ENCODE measurements at regions not wholly inside any gene's neighbourhood (a gene's known extent, or its start where the extent isn't known, plus 50 kb on each side); places are given as distances from the start of the nearest gene placed in this dataset.

DNA sequence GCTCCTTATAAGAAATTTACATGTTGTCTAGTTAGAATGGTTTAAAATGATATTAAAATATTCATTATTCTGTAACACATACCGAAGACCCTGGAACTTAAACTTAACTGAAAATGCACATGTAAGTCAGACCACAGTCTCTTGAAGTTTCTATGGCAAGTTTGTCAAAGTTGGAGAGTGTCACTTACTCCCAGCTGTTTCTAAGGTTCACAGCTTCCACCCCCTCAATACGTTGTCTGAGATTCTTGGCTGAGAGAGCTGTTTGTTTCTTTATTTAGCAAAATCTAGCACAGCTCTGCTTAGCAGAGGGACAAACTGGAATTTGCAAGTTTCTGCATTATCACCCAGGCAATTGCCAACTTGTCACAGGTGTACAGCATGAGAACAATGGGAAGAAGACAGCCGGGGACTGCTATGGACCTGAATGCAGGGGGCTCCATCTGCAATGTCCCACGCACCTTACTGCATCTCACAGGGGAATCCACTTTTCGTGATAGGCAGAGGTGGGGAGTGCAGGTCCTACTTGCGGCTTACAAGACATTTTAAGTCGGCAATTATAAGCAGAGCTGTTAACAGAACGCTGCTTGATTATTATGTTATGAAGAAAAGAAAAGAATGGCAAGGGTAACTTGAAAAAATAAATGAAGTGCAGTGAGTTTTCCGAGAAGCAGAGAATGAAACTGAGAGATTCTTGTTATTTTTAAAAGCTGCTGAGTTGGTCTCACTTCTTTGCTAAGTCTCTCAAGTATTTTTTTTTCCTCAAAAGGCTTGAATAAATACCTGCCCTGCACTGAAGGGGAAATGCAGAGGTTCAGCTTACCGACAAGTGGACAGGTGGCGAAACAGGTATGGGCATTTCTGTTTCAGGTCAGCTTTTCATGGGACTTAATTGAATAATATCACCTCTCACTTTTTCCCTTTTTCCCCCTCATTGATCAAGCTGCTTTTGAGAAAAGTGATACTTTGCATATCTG is 1072.1 kb upstream of the FANCL start:
- intact Hi-C loops (cut with DNase I): no loop called here
- no peaks in the 10 kb centered on the region for H3K36me3 ChIP-seq
- no peaks in the 10 kb centered on the region for H3K9me3 ChIP-seq
- no peaks in the 10 kb centered on the region for H3K4me1 ChIP-seq
- H3K27me3 ChIP-seq: no peaks in the 10 kb centered on the region
- no peak overlapping the region for H3K9ac ChIP-seq (ENCODE audit: low read depth in 2 of 2, low read length in 2 of 2)
- no peak overlapping the region for H3K4me3 ChIP-seq
- no peak overlapping the region for H3K27ac ChIP-seq
- no peak for DNase-seq
- TF ChIP-seq, protein P1, sequence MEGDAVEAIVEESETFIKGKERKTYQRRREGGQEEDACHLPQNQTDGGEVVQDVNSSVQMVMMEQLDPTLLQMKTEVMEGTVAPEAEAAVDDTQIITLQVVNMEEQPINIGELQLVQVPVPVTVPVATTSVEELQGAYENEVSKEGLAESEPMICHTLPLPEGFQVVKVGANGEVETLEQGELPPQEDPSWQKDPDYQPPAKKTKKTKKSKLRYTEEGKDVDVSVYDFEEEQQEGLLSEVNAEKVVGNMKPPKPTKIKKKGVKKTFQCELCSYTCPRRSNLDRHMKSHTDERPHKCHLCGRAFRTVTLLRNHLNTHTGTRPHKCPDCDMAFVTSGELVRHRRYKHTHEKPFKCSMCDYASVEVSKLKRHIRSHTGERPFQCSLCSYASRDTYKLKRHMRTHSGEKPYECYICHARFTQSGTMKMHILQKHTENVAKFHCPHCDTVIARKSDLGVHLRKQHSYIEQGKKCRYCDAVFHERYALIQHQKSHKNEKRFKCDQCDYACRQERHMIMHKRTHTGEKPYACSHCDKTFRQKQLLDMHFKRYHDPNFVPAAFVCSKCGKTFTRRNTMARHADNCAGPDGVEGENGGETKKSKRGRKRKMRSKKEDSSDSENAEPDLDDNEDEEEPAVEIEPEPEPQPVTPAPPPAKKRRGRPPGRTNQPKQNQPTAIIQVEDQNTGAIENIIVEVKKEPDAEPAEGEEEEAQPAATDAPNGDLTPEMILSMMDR (IDR thresholded peaks at IDR 0.05): no peak

DNA sequence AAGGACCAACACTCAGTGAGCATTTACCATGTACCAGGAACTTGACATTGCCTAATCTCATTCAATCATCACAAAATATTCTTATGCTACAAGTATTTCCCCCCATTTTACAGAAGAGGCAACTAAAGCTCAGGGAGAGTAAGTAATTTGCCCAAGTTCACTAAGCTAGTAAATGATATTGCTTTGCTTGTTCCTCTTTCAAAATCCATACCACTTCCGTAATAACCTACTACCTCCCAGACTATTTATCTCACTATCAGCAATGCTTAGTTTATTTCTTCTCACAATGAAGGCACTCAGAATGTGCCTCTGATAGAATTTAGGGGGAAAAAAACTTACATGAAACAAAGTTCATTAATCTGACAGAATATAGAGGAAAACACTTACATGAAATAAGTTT is 1070.9 kb upstream of the FANCL start:
- intact Hi-C loops (cut with DNase I): no loop called here
- H3K4me3 ChIP-seq: no peak overlapping the region
- TF ChIP-seq, protein P1 (IDR thresholded peaks at IDR 0.05): no peak
- no peaks in the 10 kb centered on the region for H3K27me3 ChIP-seq
- H3K9ac ChIP-seq (ENCODE audit: low read depth in 2 of 2, low read length in 2 of 2): no peak overlapping the region
- no peak overlapping the region for H3K27ac ChIP-seq
- no peaks in the 10 kb centered on the region for H3K36me3 ChIP-seq
- no peaks in the 10 kb centered on the region for H3K4me1 ChIP-seq
- DNase-seq: no peak
- H3K9me3 ChIP-seq: no peaks in the 10 kb centered on the region

DNA sequence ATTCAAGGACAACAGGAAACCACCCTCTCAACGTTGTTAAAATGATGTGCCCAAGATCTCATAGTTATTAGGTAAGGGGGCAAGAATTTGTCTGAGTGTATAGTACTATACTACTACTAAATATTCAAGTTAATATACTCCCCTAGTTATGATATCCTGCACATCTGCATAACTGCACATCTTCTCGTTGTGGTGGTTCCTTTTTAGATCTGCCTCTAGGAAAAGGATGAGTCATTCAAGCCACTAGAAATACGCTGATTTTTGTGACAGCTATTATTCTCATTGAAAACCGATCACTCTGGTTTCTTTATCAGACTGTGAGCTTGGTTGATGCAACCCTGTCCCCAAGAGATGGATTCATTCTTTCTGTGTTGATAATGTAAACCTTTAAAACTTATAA is 1067.0 kb upstream of the FANCL start:
- Histone ChIP-seq H3K27me3 (no peaks in the 10 kb centered on the region), H3K4me1 (no peaks in the 10 kb centered on the region), H3K9me3 (no peaks in the 10 kb centered on the region), H3K27ac (no peak overlapping the region), H3K9ac (ENCODE audit: low read depth in 2 of 2, low read length in 2 of 2) (no peak overlapping the region), H3K4me3 (no peak overlapping the region), H3K36me3 (no peaks in the 10 kb centered on the region)
- TF ChIP-seq, protein P1 (IDR thresholded peaks at IDR 0.05): no peak
- no peak for DNase-seq
- intact Hi-C loops (cut with DNase I): loop anchor here (10.0 kb wide), 2 partner anchors 847 to 1257 kb away; no protein-coding TSS in a partner anchor

DNA sequence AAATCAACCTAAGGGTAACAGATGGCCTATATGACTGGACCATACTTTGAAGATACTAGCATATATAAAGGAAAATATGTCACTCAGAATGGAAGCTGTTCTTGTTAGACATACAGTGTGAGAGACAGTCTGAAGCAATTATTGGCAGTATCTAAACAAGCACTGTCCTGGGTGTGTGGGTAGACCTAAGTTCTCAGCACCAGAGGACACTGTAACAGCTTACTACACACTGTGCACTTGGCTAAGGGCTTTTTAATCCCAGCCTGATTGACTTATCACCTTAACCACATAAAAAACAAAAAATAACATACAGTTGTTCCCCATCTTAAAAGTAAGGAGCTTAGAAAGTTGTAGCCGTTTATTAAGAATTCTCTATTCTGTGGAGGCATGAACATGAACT is 1066.1 kb upstream of the FANCL start:
- no peaks in the 10 kb centered on the region for H3K27me3 ChIP-seq
- no peaks in the 10 kb centered on the region for H3K4me1 ChIP-seq
- H3K36me3 ChIP-seq: no peaks in the 10 kb centered on the region
- H3K9ac ChIP-seq (ENCODE audit: low read depth in 2 of 2, low read length in 2 of 2): no peak overlapping the region
- intact Hi-C loops (cut with DNase I): loop anchor here (10.0 kb wide), 2 partner anchors 848 to 1258 kb away; no protein-coding TSS in a partner anchor
- no peak for DNase-seq
- H3K9me3 ChIP-seq: no peaks in the 10 kb centered on the region
- H3K27ac ChIP-seq: no peak overlapping the region
- TF ChIP-seq, protein P1 (IDR thresholded peaks at IDR 0.05): no peak
- no peak overlapping the region for H3K4me3 ChIP-seq

DNA sequence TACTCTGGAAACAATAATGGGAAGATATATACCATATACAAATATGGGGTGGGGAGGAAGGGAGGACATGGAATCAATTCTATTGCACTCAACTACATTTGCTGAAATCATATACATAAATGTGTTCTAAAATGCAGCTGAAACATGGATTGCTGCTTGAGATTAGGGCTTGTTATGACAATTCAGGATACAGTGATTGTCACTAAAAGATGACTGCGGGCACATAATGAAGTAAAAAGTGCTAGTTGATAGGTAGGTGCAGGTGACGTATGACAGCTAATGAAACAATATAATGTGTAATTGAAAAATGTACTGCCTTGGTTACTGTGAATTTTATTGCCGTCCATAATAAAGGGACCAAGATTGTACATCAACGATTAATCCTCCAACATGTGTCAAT is 1062.1 kb upstream of the FANCL start:
- no peaks in the 10 kb centered on the region for H3K36me3 ChIP-seq
- no peak overlapping the region for H3K27ac ChIP-seq
- no peaks in the 10 kb centered on the region for H3K27me3 ChIP-seq
- DNase-seq: no peak
- no peaks in the 10 kb centered on the region for H3K9me3 ChIP-seq
- no peaks in the 10 kb centered on the region for H3K4me1 ChIP-seq
- TF ChIP-seq, protein P1 (IDR thresholded peaks at IDR 0.05): no peak
- no peak overlapping the region for H3K9ac ChIP-seq (ENCODE audit: low read depth in 2 of 2, low read length in 2 of 2)
- intact Hi-C loops (cut with DNase I): loop anchor here (10.0 kb wide), 2 partner anchors 852 to 1262 kb away; no protein-coding TSS in a partner anchor
- H3K4me3 ChIP-seq: no peak overlapping the region
